B cell (primary cell): ENCODE measurements at regions not wholly inside any gene's neighbourhood (a gene's known extent, or its start where the extent isn't known, plus 50 kb on each side); places are given as distances from the start of the nearest gene placed in this dataset.

ENCODE experiments used
- EZH2 ChIP-seq: IDR thresholded peaks from 2 replicates; pipeline ENCODE4 v1.6.1; 2012; ENCODE audit warnings: borderline replicate concordance, low read depth, mild to moderate bottlenecking, moderate library complexity, low read length; ENCODE audit not compliant: insufficient read depth, poor library complexity, severe bottlenecking
- TF ChIP-seq, protein P1 (sequence below): fragments of 200-600 bp; IDR thresholded peaks from one replicate; pipeline ENCODE4 v1.8.0; 2022; ENCODE audit warnings: antibody characterized with exemption, mild to moderate bottlenecking

DNA sequence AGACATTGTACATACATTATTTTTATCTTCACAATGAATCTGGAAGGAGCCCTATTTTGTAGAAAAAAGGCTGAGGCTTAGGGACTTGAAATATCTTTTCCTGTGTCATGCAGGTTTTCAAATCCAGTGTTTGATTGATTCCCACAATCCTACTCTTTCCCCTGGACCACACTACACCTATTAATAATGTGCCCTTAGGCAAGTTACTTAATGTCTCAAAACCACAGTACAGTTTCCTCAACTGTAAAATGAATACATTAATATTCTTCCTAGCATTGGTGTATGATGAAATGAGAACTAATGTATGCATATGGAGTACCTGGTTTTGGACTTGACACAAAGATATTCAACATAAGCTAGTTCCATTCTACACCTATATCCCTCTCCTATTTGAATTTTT, 313.3 kb upstream of the SP8 start:
- no peak for TF ChIP-seq EZH2
- TF ChIP-seq, protein P1, sequence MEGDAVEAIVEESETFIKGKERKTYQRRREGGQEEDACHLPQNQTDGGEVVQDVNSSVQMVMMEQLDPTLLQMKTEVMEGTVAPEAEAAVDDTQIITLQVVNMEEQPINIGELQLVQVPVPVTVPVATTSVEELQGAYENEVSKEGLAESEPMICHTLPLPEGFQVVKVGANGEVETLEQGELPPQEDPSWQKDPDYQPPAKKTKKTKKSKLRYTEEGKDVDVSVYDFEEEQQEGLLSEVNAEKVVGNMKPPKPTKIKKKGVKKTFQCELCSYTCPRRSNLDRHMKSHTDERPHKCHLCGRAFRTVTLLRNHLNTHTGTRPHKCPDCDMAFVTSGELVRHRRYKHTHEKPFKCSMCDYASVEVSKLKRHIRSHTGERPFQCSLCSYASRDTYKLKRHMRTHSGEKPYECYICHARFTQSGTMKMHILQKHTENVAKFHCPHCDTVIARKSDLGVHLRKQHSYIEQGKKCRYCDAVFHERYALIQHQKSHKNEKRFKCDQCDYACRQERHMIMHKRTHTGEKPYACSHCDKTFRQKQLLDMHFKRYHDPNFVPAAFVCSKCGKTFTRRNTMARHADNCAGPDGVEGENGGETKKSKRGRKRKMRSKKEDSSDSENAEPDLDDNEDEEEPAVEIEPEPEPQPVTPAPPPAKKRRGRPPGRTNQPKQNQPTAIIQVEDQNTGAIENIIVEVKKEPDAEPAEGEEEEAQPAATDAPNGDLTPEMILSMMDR = no peak
